ENCODE measurements at regions not wholly inside any gene's neighbourhood (a gene's known extent, or its start where the extent isn't known, plus 50 kb on each side); places are given as distances from the start of the nearest gene placed in this dataset.

GRCh38 chr5:158108177-158108576 lies 249.2 kb upstream of the CLINT1 start:
- 85% methylated on average over 3 of the region's 3 CpGs for WGBS
- Histone ChIP-seq H3K27ac (replicated peaks in 1 of 4) (no peak overlapping the region), H3K4me3 (no peak overlapping the region), H3K36me3 (no peaks in the 10 kb centered on the region), H3K27me3 (no peaks in the 10 kb centered on the region), H3K9me3 (no peaks in the 10 kb centered on the region), H3K4me1 (no peaks in the 10 kb centered on the region)
- no peak for TF ChIP-seq EP300 (IDR thresholded peaks at IDR 0.05)
- TF ChIP-seq CTCF (IDR thresholded peaks at IDR 0.05), result no peak
- no peak for TF ChIP-seq POLR2AphosphoS5 (IDR thresholded peaks at IDR 0.05)
- no peak for TF ChIP-seq POLR2A (IDR thresholded peaks at IDR 0.05; ENCODE audit: low read depth)
- intact Hi-C loops (cut with DNase I), result no loop called here
- no peak for DNase-seq (ENCODE audit: extremely low spot score)

GRCh38 chr5:158100373-158100888 lies 241.5 kb upstream of the CLINT1 start:
- no peak overlapping the region for H3K27ac ChIP-seq (replicated peaks in 1 of 4)
- H3K4me1 ChIP-seq, result no peaks in the 10 kb centered on the region
- no peak for TF ChIP-seq CTCF (IDR thresholded peaks at IDR 0.05)
- TF ChIP-seq POLR2AphosphoS5 (IDR thresholded peaks at IDR 0.05), result no peak
- TF ChIP-seq EP300 (IDR thresholded peaks at IDR 0.05), result no peak
- no peak for TF ChIP-seq POLR2A (IDR thresholded peaks at IDR 0.05; ENCODE audit: low read depth)
- H3K9me3 ChIP-seq, result peaks cover 0 to 4% (median 0%) of the 10 kb centered on the region in 4 donors
- intact Hi-C loops (cut with DNase I), result no loop called here
- 50% methylated on average over 1 of the region's 2 CpGs for WGBS
- H3K4me3 ChIP-seq, result no peak overlapping the region
- H3K36me3 ChIP-seq, result no peaks in the 10 kb centered on the region
- no peak for DNase-seq (ENCODE audit: extremely low spot score)
- no peaks in the 10 kb centered on the region for H3K27me3 ChIP-seq

GRCh38 chr5:158099571-158100105 lies 240.7 kb upstream of the CLINT1 start:
- Histone ChIP-seq H3K36me3 (no peaks in the 10 kb centered on the region), H3K27me3 (no peaks in the 10 kb centered on the region), H3K27ac (replicated peaks in 1 of 4) (no peak overlapping the region), H3K9me3 (peaks cover 0 to 4% (median 0%) of the 10 kb centered on the region in 4 donors), H3K4me1 (no peaks in the 10 kb centered on the region), H3K4me3 (no peak overlapping the region)
- intact Hi-C loops (cut with DNase I), result no loop called here
- DNase-seq (ENCODE audit: extremely low spot score), result no peak
- WGBS, result 83% methylated on average over 12 of the region's 12 CpGs
- TF ChIP-seq POLR2A (IDR thresholded peaks at IDR 0.05; ENCODE audit: low read depth) (no peak), CTCF (IDR thresholded peaks at IDR 0.05) (no peak), POLR2AphosphoS5 (IDR thresholded peaks at IDR 0.05) (no peak), EP300 (IDR thresholded peaks at IDR 0.05) (no peak)

GRCh38 chr5:158096835-158097234 lies 237.9 kb upstream of the CLINT1 start:
- Histone ChIP-seq H3K27ac (replicated peaks in 1 of 4) (no peak overlapping the region), H3K4me3 (no peak overlapping the region), H3K27me3 (no peaks in the 10 kb centered on the region), H3K9me3 (peaks cover 0 to 4% (median 0%) of the 10 kb centered on the region in 4 donors), H3K36me3 (no peaks in the 10 kb centered on the region), H3K4me1 (no peaks in the 10 kb centered on the region)
- 96% methylated on average over 1 of the region's 1 CpG for WGBS
- TF ChIP-seq CTCF (IDR thresholded peaks at IDR 0.05), result no peak
- no peak for TF ChIP-seq POLR2AphosphoS5 (IDR thresholded peaks at IDR 0.05)
- TF ChIP-seq POLR2A (IDR thresholded peaks at IDR 0.05; ENCODE audit: low read depth), result no peak
- no peak for TF ChIP-seq EP300 (IDR thresholded peaks at IDR 0.05)
- DNase-seq (ENCODE audit: extremely low spot score), result no peak
- intact Hi-C loops (cut with DNase I), result no loop called here

- no peaks in the 10 kb centered on the region for H3K9me3 ChIP-seq
- H3K27ac ChIP-seq (replicated peaks in 1 of 4), result no peak overlapping the region
- no peak for DNase-seq (ENCODE audit: extremely low spot score)
- TF ChIP-seq POLR2A (IDR thresholded peaks at IDR 0.05; ENCODE audit: low read depth) (no peak), EP300 (IDR thresholded peaks at IDR 0.05) (no peak), CTCF (IDR thresholded peaks at IDR 0.05) (no peak), POLR2AphosphoS5 (IDR thresholded peaks at IDR 0.05) (no peak)
- H3K36me3 ChIP-seq, result no peaks in the 10 kb centered on the region
- intact Hi-C loops (cut with DNase I), result no loop called here
- peaks cover 0 to 4% (median 0%) of the 10 kb centered on the region in 4 donors for H3K4me1 ChIP-seq
- no peak overlapping the region for H3K4me3 ChIP-seq
- no peaks in the 10 kb centered on the region for H3K27me3 ChIP-seq
- WGBS, result 49% methylated on average over 3 of the region's 3 CpGs
Measured at GRCh38 chr5:158086856-158087255, 227.9 kb upstream of the CLINT1 start.

Data from esophagus muscularis mucosa (tissue), 4 donors.